IPS-18c (cell line): ENCODE measurements at regions not wholly inside any gene's neighbourhood (a gene's known extent, or its start where the extent isn't known, plus 50 kb on each side); places are given as distances from the start of the nearest gene placed in this dataset.
"Not testable (repeated sequence)": the region's sequence is repeated elsewhere in the genome, so short reads cannot be mapped to it uniquely, and the experiment has no call there.

Experiments used
- H3K4me3 ChIP-seq: 2 replicates; pipeline ENCODE4 v1.7.0; 2013; ENCODE audit warnings: low read depth, mild to moderate bottlenecking, low read length, moderate library complexity; ENCODE audit not compliant: insufficient read depth
- H3K9me3 ChIP-seq: one replicate; pipeline ENCODE4 v1.6.1; 2013; ENCODE audit warnings: mild to moderate bottlenecking, low read length, moderate library complexity; ENCODE audit not compliant: control insufficient read depth, insufficient read depth

DNA sequence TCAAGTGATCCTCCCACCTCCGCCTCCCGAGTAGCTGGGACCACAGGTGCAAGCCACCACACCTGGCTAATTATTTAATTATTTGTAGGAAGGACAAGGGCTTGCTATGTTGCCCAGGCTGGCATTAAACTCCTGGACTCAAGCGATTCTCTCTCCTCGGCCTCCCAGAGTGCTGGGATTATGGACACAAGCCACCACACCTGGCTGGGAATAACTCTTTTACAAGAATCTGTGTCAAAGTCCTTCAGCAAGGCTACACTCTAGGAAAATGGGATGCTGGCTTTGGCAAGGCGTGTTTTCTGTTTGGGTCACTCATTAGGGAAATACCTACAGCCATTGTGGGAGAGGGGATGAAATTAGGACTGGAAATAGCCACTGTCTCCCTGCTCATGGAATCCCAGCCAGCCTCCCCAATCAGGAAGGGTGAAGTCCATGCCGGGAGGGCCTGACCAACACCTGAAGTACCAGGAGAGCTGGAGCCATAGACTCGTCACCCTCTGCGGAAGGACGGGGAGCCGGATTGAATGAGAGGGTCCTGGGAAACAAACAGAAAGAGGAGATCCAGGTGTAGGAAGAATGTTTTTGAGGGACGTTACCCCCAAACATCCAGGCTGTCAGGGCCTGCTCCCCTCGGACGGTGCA lies 72.2 kb upstream of the MYL10 start:
- no peak overlapping the region for H3K4me3 ChIP-seq
- H3K9me3 ChIP-seq, result no peaks in the 10 kb centered on the region

GRCh38 chr7:101702362-101702850 lies 73.3 kb upstream of the MYL10 start:
- no peaks in the 10 kb centered on the region for H3K9me3 ChIP-seq
- no peak overlapping the region for H3K4me3 ChIP-seq

DNA sequence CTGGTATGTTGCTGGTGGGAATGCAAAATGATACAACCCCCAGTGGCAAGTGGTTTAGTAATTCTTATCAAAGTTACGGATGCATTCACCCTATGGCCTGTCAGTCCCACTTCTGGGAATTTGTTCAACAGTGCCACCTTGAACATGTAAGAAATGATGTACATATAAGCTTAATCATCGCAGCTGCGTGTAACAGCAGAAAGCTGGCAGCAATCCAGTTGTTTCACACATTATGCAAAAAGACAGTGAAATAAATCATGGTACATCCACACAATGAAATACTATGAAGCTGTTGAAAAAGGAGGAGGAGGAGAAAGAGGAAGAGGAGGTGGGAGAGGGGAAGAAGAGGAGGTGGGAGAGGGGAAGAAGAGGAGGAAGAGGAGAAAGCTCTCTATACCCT lies 76.2 kb upstream of the MYL10 start:
- no peaks in the 10 kb centered on the region for H3K9me3 ChIP-seq
- H3K4me3 ChIP-seq, result no peak overlapping the region

DNA sequence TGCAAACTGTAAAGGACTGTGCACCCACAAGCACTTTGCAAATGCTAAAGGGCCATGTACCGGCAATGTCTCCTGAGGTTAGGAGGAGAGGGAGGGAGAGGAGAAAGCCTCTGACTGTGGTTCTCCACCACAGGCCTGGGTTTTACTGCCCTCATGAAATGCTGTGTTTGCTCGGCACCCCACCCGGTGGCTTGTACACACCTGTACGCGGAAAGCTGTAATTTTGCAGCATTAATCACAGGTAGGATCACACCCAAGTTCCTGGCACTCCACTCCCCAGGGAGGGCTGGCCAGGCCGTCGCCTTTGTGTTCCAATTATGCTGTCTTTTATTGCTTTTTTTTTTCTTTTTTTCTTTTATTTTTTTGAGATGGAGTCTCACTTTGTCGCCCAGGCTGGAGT lies 78.5 kb upstream of the MYL10 start:
- Histone ChIP-seq H3K9me3 (no peaks in the 10 kb centered on the region), H3K4me3 (no peak overlapping the region)

DNA sequence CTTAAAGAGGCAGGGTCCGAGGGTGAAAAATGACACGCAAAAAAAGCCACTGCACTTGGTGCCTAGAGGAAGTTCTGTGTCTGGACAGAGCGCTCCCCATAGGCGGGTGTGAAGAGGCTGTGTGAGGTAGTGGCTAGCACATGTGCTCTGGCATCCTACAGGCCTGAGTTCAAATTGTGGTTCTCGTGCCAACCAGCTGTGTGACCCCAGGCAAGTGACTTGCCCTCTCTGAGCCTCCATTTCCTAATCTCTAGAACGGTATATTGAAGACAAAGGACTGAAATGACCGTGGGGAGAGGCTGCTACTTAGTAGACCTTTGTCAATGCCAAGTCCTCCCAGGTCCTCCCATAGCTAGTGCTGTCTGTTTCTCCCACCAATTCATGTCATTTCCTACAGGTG lies 79.1 kb upstream of the MYL10 start:
- no peaks in the 10 kb centered on the region for H3K9me3 ChIP-seq
- no peak overlapping the region for H3K4me3 ChIP-seq

DNA sequence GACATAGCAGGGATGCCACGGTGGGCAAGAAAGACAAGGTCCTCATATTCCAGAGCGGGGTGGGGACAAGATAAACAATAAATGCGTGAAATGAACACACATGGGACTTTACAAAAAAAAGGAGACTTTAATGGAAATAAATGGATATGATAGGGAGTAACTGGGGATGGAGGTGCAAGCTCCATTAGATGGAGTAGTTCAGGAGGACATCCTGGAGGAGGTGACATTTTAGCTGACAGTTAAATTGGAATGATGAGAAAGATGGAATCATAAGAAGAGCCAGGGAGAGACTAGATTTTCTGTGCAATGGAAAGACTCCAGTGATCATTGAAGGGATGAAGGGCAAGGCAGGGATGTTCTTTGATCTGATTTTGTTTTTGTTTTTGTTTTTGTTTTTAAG lies 83.6 kb upstream of the MYL10 start:
- Histone ChIP-seq H3K9me3 (no peaks in the 10 kb centered on the region), H3K4me3 (no peak overlapping the region)

- no peaks in the 10 kb centered on the region for H3K9me3 ChIP-seq
- H3K4me3 ChIP-seq, result no peak overlapping the region
Observed at GRCh38 chr7:101714097-101714496, 85.0 kb upstream of the MYL10 start.

DNA sequence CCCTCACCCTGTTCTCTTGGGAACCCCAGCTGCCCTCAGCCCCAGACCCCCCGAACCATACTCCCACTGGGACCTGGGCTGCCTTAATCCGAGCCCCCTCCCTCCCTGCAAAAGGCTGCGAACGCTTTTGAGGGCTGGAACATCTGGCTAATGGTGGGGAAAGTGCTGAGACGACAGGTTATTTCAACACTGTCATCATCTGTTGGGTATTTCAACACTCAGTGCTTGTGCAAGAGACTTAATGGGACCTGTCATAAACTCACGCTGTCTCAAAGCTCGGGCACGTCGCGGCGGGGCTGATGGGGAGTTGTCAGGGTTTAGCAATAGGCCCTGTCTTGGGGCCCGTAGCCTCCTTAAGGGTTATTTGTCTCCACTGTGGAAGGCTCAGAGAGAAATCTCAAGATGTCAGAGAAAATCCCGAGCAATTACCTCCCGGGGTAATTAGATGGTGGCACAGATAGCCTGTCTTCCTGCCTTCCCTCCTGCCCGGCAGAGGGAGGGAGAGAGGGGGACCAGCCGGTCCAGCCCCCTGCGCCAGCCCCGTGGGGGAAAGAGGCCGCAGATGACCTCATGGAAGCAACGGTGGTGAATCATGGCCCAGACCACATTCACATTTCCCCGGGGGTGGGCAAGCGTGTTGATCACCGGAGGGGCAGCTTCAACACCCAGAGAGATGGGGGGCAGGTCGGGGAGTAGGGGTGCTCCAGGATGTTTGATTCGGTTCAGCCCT lies 88.7 kb upstream of the MYL10 start:
- no peaks in the 10 kb centered on the region for H3K9me3 ChIP-seq
- no peak overlapping the region for H3K4me3 ChIP-seq

DNA sequence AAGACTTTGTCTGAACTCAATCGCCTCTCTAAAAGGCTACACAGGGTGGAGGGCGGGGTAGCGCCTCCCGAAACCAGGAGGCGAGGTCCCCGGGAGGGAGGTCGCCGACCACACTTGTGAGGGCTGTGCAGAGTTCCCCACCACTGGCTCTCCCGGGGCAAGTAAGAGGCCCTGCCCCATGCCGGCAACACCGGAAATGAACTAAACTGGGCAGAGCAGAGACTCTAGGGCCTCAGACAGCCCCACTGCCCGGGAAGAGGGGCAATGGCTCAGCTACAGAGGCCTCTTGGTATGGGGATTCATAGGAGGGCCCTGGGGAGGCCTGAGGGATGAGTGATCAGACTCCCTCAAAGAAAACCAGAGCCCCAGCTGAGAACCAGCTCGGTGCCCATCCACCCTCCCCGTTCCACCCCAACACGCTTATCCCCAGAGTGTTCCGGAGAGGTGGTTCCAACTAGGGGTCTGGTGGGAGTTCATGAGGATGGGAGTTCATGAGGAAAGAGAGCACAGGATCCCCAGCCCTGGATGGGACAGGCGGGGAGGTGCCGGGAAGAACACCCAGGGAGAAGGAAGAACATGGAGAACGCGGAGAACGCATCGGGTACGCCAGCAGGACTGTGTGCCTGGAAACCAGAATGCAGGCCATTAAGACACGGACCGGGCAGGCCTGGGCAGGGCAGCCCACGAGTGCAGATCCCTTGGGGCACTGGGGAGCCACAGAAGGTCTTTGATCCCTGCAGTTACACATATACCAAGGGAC lies 89.4 kb upstream of the MYL10 start:
- Histone ChIP-seq H3K4me3 (no peak overlapping the region), H3K9me3 (peaks cover 3% of the 10 kb centered on the region)

GRCh38 chr7:101719123-101719470 lies 90.0 kb upstream of the MYL10 start:
- H3K9me3 ChIP-seq, result peaks cover 3% of the 10 kb centered on the region
- H3K4me3 ChIP-seq, result no peak overlapping the region

GRCh38 chr7:101720324-101720723 lies 91.2 kb upstream of the MYL10 start:
- H3K4me3 ChIP-seq, result no peak overlapping the region
- H3K9me3 ChIP-seq, result peaks cover 3% of the 10 kb centered on the region

GRCh38 chr7:101722247-101722646 lies 93.2 kb upstream of the MYL10 start:
- Histone ChIP-seq H3K9me3 (peaks cover 3% of the 10 kb centered on the region), H3K4me3 (peak overlapping the region; percentile 9; the same call in 1 of the 2 replicates)

GRCh38 chr7:101723835-101724234 lies 93.6 kb upstream of the CUX1 start:
- Histone ChIP-seq H3K9me3 (peaks cover 3% of the 10 kb centered on the region), H3K4me3 (no peak overlapping the region)

GRCh38 chr7:101724957-101725356 lies 92.5 kb upstream of the CUX1 start:
- Histone ChIP-seq H3K4me3 (no peak overlapping the region), H3K9me3 (peaks cover 3% of the 10 kb centered on the region)

DNA sequence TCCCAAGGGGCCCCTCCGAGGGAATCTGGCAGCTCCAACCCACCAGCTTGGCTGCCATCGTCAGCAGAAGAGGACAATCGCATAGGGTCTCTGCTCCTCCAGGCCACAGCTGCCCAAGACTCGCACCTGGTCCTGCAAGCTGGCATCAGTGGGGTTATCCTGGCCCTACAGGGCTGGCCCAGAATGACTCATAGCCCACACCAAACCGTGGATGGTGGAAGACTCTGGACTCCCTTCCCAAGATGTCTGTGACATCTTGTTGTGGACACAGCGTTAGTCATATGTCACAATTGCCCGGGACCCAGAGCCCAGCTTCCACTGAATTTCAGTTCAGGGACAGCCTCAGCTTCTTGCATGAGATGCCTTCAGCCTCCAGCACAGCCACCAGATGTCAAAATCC lies 91.5 kb upstream of the CUX1 start:
- Histone ChIP-seq H3K9me3 (peaks cover 3% of the 10 kb centered on the region), H3K4me3 (no peak overlapping the region)

GRCh38 chr7:101727184-101727583 lies 90.2 kb upstream of the CUX1 start:
- peaks cover 3% of the 10 kb centered on the region for H3K9me3 ChIP-seq

GRCh38 chr7:101728128-101728527 lies 89.3 kb upstream of the CUX1 start:
- Histone ChIP-seq H3K9me3 (peaks cover 2% of the 10 kb centered on the region), H3K4me3 (no peak overlapping the region)

More at GRCh38 chr7:101727184-101727583, 90.2 kb upstream of the CUX1 start:
- H3K4me3 ChIP-seq, result no peak overlapping the region

GRCh38 chr7:101728873-101729240 lies 88.6 kb upstream of the CUX1 start:
- not testable (repeated sequence) for H3K9me3 ChIP-seq, H3K4me3 ChIP-seq
